Central memory CD8-positive, alpha-beta T cell (primary cell): ENCODE measurements at regions not wholly inside any gene's neighbourhood (a gene's known extent, or its start where the extent isn't known, plus 50 kb on each side); places are given as distances from the start of the nearest gene placed in this dataset.

Experiments used
- ATAC-seq: fragments of 150-1000 bp; cut with Tn5 transposase; replicated peaks from 2 replicates; pipeline ENCODE4 v1.10.0; 2022; ENCODE audit warnings: mild to moderate bottlenecking, moderate FRiP score, moderate number of reproducible peaks; ENCODE audit not compliant: poor library complexity, severe bottlenecking; ENCODE audit errors: extremely low read depth
- DNase-seq, 2 donors: peaks; one replicate each; pipeline ENCODE4 v3.0.0; 2021; ENCODE audit warnings: low spot score in 2 of 2
- H3K27ac Mint-ChIP-seq: one replicate; pipeline ENCODE4 v1.8.0; 2022; ENCODE audit warnings: low read depth, mild to moderate bottlenecking, moderate library complexity, mixed read lengths
- H3K27me3 Mint-ChIP-seq: one replicate; pipeline ENCODE4 v1.8.0; 2022; ENCODE audit warnings: mixed read lengths
- H3K36me3 Mint-ChIP-seq: one replicate; pipeline ENCODE4 v1.8.0; 2022; ENCODE audit warnings: mild to moderate bottlenecking, moderate library complexity, mixed read lengths; ENCODE audit not compliant: insufficient read depth
- H3K4me1 Mint-ChIP-seq: one replicate; pipeline ENCODE4 v1.8.0; 2022; ENCODE audit warnings: mixed read lengths
- H3K4me3 Mint-ChIP-seq: one replicate; pipeline ENCODE4 v1.8.0; 2022; ENCODE audit warnings: mild to moderate bottlenecking, moderate library complexity, mixed read lengths
- H3K9me3 Mint-ChIP-seq: one replicate; pipeline ENCODE4 v1.8.0; 2022; ENCODE audit warnings: mixed read lengths

- DNase-seq (no peak), ATAC-seq (no peak)
- Mint-ChIP-seq H3K27ac (no peak overlapping the region), H3K27me3 (no peaks in the 10 kb centered on the region), H3K36me3 (no peaks in the 10 kb centered on the region), H3K4me3 (no peak overlapping the region), H3K9me3 (peaks cover 28% of the 10 kb centered on the region), H3K4me1 (no peaks in the 10 kb centered on the region)
These were observed 286.3 kb downstream of the PDHA2 start for GRCh38 chr4:96126227-96126626.

GRCh38 chr4:96131186-96131585 is 291.3 kb downstream of the PDHA2 start:
- Mint-ChIP-seq H3K27me3 (no peaks in the 10 kb centered on the region), H3K4me3 (no peak overlapping the region), H3K36me3 (no peaks in the 10 kb centered on the region), H3K4me1 (no peaks in the 10 kb centered on the region), H3K27ac (no peak overlapping the region), H3K9me3 (peaks cover 11% of the 10 kb centered on the region)
- no peak for ATAC-seq
- DNase-seq: no peak

DNA sequence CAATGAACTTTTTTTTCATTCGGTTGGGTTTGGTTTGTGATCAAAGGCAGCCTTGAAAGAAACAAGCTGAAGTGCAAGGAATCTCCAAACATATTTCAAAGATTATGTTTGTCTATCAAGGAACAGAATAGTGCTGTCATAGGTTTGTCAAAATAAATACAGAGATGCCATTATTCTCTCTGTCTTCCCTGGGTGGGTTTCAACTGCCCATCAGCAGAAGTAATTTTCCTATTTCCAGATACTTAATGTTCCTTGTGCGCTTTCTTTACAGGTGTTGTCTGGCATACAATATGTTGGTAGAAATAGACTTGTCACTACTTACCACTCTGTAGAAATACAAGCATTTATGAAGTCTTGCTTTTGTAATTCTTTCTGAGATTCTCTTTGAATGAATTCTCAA is 294.9 kb downstream of the PDHA2 start:
- H3K9me3 Mint-ChIP-seq: peaks cover 5% of the 10 kb centered on the region
- no peaks in the 10 kb centered on the region for H3K27me3 Mint-ChIP-seq
- no peak overlapping the region for H3K4me3 Mint-ChIP-seq
- no peaks in the 10 kb centered on the region for H3K4me1 Mint-ChIP-seq
- DNase-seq (no peak), ATAC-seq (no peak)
- no peaks in the 10 kb centered on the region for H3K36me3 Mint-ChIP-seq
- no peak overlapping the region for H3K27ac Mint-ChIP-seq

GRCh38 chr4:96136056-96136455 is 296.2 kb downstream of the PDHA2 start:
- H3K27me3 Mint-ChIP-seq: no peaks in the 10 kb centered on the region
- H3K27ac Mint-ChIP-seq: no peak overlapping the region
- no peak overlapping the region for H3K4me3 Mint-ChIP-seq
- DNase-seq: no peak
- no peak for ATAC-seq
- H3K4me1 Mint-ChIP-seq: no peaks in the 10 kb centered on the region
- H3K9me3 Mint-ChIP-seq: peaks cover 3% of the 10 kb centered on the region
- no peaks in the 10 kb centered on the region for H3K36me3 Mint-ChIP-seq

GRCh38 chr4:96139251-96139929 is 299.5 kb downstream of the PDHA2 start:
- Mint-ChIP-seq H3K36me3 (no peaks in the 10 kb centered on the region), H3K4me1 (no peaks in the 10 kb centered on the region), H3K27me3 (no peaks in the 10 kb centered on the region), H3K27ac (no peak overlapping the region), H3K4me3 (no peak overlapping the region), H3K9me3 (peaks cover 8% of the 10 kb centered on the region)
- ATAC-seq: no peak
- no peak for DNase-seq

DNA sequence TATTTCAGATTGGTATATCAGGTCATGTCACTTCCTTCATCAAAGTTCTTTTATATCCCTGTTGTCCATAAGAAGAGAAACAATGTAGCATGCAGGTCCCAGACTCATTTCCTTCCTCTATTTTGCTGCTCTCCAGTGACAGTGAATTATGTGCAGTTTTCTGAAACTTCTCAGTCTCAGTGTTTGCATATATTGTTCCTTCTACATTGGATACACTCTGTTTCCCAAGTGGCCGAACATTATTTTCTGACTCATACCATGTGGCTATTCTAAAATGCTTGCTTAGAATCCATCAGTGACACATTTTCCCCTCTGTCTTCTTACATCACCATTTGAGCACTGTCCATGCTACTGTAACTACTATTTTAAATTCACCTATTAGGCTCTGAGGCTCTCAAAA is 305.7 kb downstream of the PDHA2 start:
- H3K9me3 Mint-ChIP-seq: peaks cover 23% of the 10 kb centered on the region
- H3K36me3 Mint-ChIP-seq: no peaks in the 10 kb centered on the region
- H3K4me1 Mint-ChIP-seq: no peaks in the 10 kb centered on the region
- no peak overlapping the region for H3K4me3 Mint-ChIP-seq
- no peak overlapping the region for H3K27ac Mint-ChIP-seq
- DNase-seq: no peak
- no peak for ATAC-seq
- H3K27me3 Mint-ChIP-seq: no peaks in the 10 kb centered on the region

- H3K4me3 Mint-ChIP-seq: no peak overlapping the region
- ATAC-seq (no peak), DNase-seq (no peak)
- H3K4me1 Mint-ChIP-seq: no peaks in the 10 kb centered on the region
- peaks cover 23% of the 10 kb centered on the region for H3K9me3 Mint-ChIP-seq
- H3K27ac Mint-ChIP-seq: no peak overlapping the region
- no peaks in the 10 kb centered on the region for H3K27me3 Mint-ChIP-seq
- no peaks in the 10 kb centered on the region for H3K36me3 Mint-ChIP-seq
These were observed 306.8 kb downstream of the PDHA2 start for GRCh38 chr4:96146686-96147085.

DNA sequence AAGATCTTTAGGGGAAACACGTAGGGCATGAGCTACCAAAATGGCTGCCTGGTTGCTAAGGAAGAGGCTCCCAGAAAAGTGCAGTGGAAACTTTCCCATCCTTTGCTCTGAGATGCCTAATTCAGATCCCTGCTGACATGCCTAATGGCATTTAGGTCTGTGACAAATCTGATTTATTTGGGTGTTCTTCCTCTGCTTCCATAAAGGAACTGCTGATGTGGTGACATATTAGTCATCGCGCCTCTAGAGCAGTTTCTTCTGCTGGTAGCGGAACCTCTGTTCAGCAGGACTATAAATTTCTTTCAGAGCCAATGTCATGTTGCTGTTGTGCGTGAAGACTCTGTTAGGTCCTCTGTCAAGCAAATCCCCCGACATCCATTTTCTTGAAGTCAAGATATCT is 310.0 kb downstream of the PDHA2 start:
- Mint-ChIP-seq H3K4me3 (no peak overlapping the region), H3K9me3 (peaks cover 10% of the 10 kb centered on the region), H3K27ac (no peak overlapping the region), H3K4me1 (no peaks in the 10 kb centered on the region), H3K27me3 (no peaks in the 10 kb centered on the region), H3K36me3 (no peaks in the 10 kb centered on the region)
- DNase-seq: no peak
- ATAC-seq: no peak

GRCh38 chr4:96150466-96150865 is 310.6 kb downstream of the PDHA2 start:
- H3K27me3 Mint-ChIP-seq: no peaks in the 10 kb centered on the region

DNA sequence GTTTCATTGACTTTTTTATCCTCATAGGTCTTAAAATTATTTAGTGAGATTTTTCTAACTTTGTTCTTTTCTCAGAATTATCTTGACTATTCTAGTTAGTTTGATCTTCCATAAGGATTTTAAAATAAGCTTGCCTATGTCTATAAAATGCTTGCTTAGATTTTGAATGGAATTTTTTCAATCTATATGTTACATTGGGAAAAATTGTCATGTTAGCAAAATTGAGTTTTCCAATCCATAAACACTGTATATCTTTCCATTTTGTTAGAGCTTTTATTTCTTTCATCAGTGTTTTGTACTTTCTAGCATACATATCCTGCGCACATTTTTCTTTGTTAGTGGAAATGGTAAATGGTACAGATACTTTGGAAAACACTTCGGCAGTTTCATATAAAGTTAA is 312.9 kb downstream of the PDHA2 start:
- DNase-seq (no peak), ATAC-seq (no peak)
- no peaks in the 10 kb centered on the region for H3K36me3 Mint-ChIP-seq
- no peak overlapping the region for H3K4me3 Mint-ChIP-seq
- no peak overlapping the region for H3K27ac Mint-ChIP-seq
- peaks cover 5% of the 10 kb centered on the region for H3K9me3 Mint-ChIP-seq
- no peaks in the 10 kb centered on the region for H3K27me3 Mint-ChIP-seq
- no peaks in the 10 kb centered on the region for H3K4me1 Mint-ChIP-seq

More at GRCh38 chr4:96150466-96150865, 310.6 kb downstream of the PDHA2 start:
- no peak for ATAC-seq
- Mint-ChIP-seq H3K36me3 (no peaks in the 10 kb centered on the region), H3K9me3 (peaks cover 8% of the 10 kb centered on the region), H3K4me3 (no peak overlapping the region), H3K27ac (no peak overlapping the region), H3K4me1 (no peaks in the 10 kb centered on the region)
- DNase-seq: no peak

DNA sequence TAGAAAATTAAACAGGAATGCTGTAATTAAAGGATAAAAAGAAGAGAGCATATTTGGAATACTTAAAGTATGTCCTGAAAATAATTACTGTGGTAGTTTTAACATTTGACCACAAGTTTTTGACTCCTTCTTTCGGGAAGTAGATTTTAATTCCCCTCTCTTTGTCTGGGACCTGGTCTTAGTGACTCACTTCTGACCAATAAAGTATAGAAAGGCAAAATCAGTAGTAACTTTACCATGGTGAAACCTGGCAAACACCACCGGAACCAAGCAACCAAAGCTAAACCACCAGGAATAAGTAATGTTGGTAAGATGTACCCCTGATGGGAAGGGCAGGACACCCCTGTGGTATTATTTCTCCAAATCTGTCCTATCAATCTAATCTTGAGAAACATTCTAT is 314.8 kb downstream of the PDHA2 start:
- no peaks in the 10 kb centered on the region for H3K27me3 Mint-ChIP-seq
- H3K4me3 Mint-ChIP-seq: no peak overlapping the region
- no peak overlapping the region for H3K27ac Mint-ChIP-seq
- H3K9me3 Mint-ChIP-seq: peaks cover 5% of the 10 kb centered on the region
- no peaks in the 10 kb centered on the region for H3K4me1 Mint-ChIP-seq
- H3K36me3 Mint-ChIP-seq: no peaks in the 10 kb centered on the region
- ATAC-seq: no peak
- no peak for DNase-seq

- ATAC-seq (no peak), DNase-seq (no peak)
- H3K9me3 Mint-ChIP-seq: peaks cover 21% of the 10 kb centered on the region
- no peaks in the 10 kb centered on the region for H3K36me3 Mint-ChIP-seq
- no peak overlapping the region for H3K4me3 Mint-ChIP-seq
- no peak overlapping the region for H3K27ac Mint-ChIP-seq
- H3K4me1 Mint-ChIP-seq: no peaks in the 10 kb centered on the region
- no peaks in the 10 kb centered on the region for H3K27me3 Mint-ChIP-seq
These were observed 322.7 kb downstream of the PDHA2 start for GRCh38 chr4:96162636-96163035.

- Mint-ChIP-seq H3K9me3 (peaks cover 19% of the 10 kb centered on the region), H3K27ac (no peak overlapping the region), H3K27me3 (no peaks in the 10 kb centered on the region), H3K4me3 (no peak overlapping the region), H3K4me1 (no peaks in the 10 kb centered on the region), H3K36me3 (no peaks in the 10 kb centered on the region)
- ATAC-seq: no peak
- DNase-seq: no peak
These were observed 325.0 kb downstream of the PDHA2 start for GRCh38 chr4:96164814-96165351.
